ENCODE measurements at regions not wholly inside any gene's neighbourhood (a gene's known extent, or its start where the extent isn't known, plus 50 kb on each side); places are given as distances from the start of the nearest gene placed in this dataset.

- H3K4me1 ChIP-seq, result peaks cover 9% of the 10 kb centered on the region
- H3K27me3 ChIP-seq (ENCODE audit: low read depth), result no peaks in the 10 kb centered on the region
- in situ Hi-C loops (cut with MboI; ENCODE audit: low sequenced_read_pairs), result loop anchor here (25.0 kb wide), 3 partner anchors 901 to 1701 kb away; no protein-coding TSS in a partner anchor
- no peak for DNase-seq (ENCODE audit: low spot score in 2 of 2)
- H3K36me3 ChIP-seq (replicated peaks), result no peaks in the 10 kb centered on the region
- H3K4me3 ChIP-seq, result no peak overlapping the region
- no peaks in the 10 kb centered on the region for H3K9me3 ChIP-seq
Measured at GRCh38 chr1:165063181-165063965, 293.1 kb downstream of the LMX1A start.

- in situ Hi-C loops (cut with MboI; ENCODE audit: low sequenced_read_pairs), result loop anchor here (25.0 kb wide), 3 partner anchors 900 to 1700 kb away; no protein-coding TSS in a partner anchor
- no peak for DNase-seq (ENCODE audit: low spot score in 2 of 2)
- Histone ChIP-seq H3K4me1 (peaks cover 9% of the 10 kb centered on the region), H3K36me3 (replicated peaks) (no peaks in the 10 kb centered on the region), H3K4me3 (no peak overlapping the region), H3K27me3 (ENCODE audit: low read depth) (no peaks in the 10 kb centered on the region), H3K9me3 (no peaks in the 10 kb centered on the region)
Measured at GRCh38 chr1:165062346-165062745, 294.2 kb downstream of the LMX1A start.

GRCh38 chr1:165060285-165060793 is 296.2 kb downstream of the LMX1A start:
- DNase-seq (ENCODE audit: low spot score in 2 of 2), result no peak
- no peaks in the 10 kb centered on the region for H3K36me3 ChIP-seq (replicated peaks)
- in situ Hi-C loops (cut with MboI; ENCODE audit: low sequenced_read_pairs), result loop anchor here (25.0 kb wide), 3 partner anchors 898 to 1698 kb away; no protein-coding TSS in a partner anchor
- no peaks in the 10 kb centered on the region for H3K27me3 ChIP-seq (ENCODE audit: low read depth)
- H3K9me3 ChIP-seq, result no peaks in the 10 kb centered on the region
- H3K4me1 ChIP-seq, result peaks cover 9% of the 10 kb centered on the region
- H3K4me3 ChIP-seq, result no peak overlapping the region

GRCh38 chr1:165057956-165058355 is 298.6 kb downstream of the LMX1A start:
- Histone ChIP-seq H3K4me3 (no peak overlapping the region), H3K4me1 (peaks cover 11% of the 10 kb centered on the region), H3K36me3 (replicated peaks) (no peaks in the 10 kb centered on the region), H3K9me3 (no peaks in the 10 kb centered on the region), H3K27me3 (ENCODE audit: low read depth) (no peaks in the 10 kb centered on the region)
- in situ Hi-C loops (cut with MboI; ENCODE audit: low sequenced_read_pairs), result loop anchor here (25.0 kb wide), 3 partner anchors 896 to 1696 kb away; no protein-coding TSS in a partner anchor
- no peak for DNase-seq (ENCODE audit: low spot score in 2 of 2)

- in situ Hi-C loops (cut with MboI; ENCODE audit: low sequenced_read_pairs), result loop anchor here (25.0 kb wide), 3 partner anchors 895 to 1695 kb away; no protein-coding TSS in a partner anchor
- Histone ChIP-seq H3K27me3 (ENCODE audit: low read depth) (no peaks in the 10 kb centered on the region), H3K4me3 (no peak overlapping the region), H3K4me1 (peaks cover 15% of the 10 kb centered on the region), H3K9me3 (no peaks in the 10 kb centered on the region), H3K36me3 (replicated peaks) (no peaks in the 10 kb centered on the region)
- DNase-seq (ENCODE audit: low spot score in 2 of 2), result no peak
Measured at GRCh38 chr1:165056914-165057313, 299.6 kb downstream of the LMX1A start.

- H3K4me1 ChIP-seq, result peaks cover 15% of the 10 kb centered on the region
- no peaks in the 10 kb centered on the region for H3K36me3 ChIP-seq (replicated peaks)
- H3K27me3 ChIP-seq (ENCODE audit: low read depth), result no peaks in the 10 kb centered on the region
- H3K9me3 ChIP-seq, result no peaks in the 10 kb centered on the region
- DNase-seq (ENCODE audit: low spot score in 2 of 2), result no peak
- H3K4me3 ChIP-seq, result no peak overlapping the region
- in situ Hi-C loops (cut with MboI; ENCODE audit: low sequenced_read_pairs), result loop anchor here (25.0 kb wide), 3 partner anchors 893 to 1693 kb away; no protein-coding TSS in a partner anchor
Measured at GRCh38 chr1:165055581-165055980, 300.9 kb downstream of the LMX1A start.

GRCh38 chr1:165054627-165055026 is 301.9 kb downstream of the LMX1A start:
- in situ Hi-C loops (cut with MboI; ENCODE audit: low sequenced_read_pairs), result loop anchor here (25.0 kb wide), 3 partner anchors 892 to 1692 kb away; no protein-coding TSS in a partner anchor
- no peak for DNase-seq (ENCODE audit: low spot score in 2 of 2)

GRCh38 chr1:165053351-165053750 is 303.2 kb downstream of the LMX1A start:
- H3K27me3 ChIP-seq (ENCODE audit: low read depth), result no peaks in the 10 kb centered on the region
- peaks cover 16% of the 10 kb centered on the region for H3K4me1 ChIP-seq
- no peaks in the 10 kb centered on the region for H3K36me3 ChIP-seq (replicated peaks)
- in situ Hi-C loops (cut with MboI; ENCODE audit: low sequenced_read_pairs), result loop anchor here (25.0 kb wide), 3 partner anchors 891 to 1691 kb away; no protein-coding TSS in a partner anchor
- no peaks in the 10 kb centered on the region for H3K9me3 ChIP-seq
- no peak overlapping the region for H3K4me3 ChIP-seq
- DNase-seq (ENCODE audit: low spot score in 2 of 2), result no peak

More at GRCh38 chr1:165054627-165055026, 301.9 kb downstream of the LMX1A start:
- Histone ChIP-seq H3K9me3 (no peaks in the 10 kb centered on the region), H3K36me3 (replicated peaks) (no peaks in the 10 kb centered on the region), H3K4me1 (peaks cover 15% of the 10 kb centered on the region), H3K27me3 (ENCODE audit: low read depth) (no peaks in the 10 kb centered on the region), H3K4me3 (no peak overlapping the region)

GRCh38 chr1:165052936-165053335 is 303.6 kb downstream of the LMX1A start:
- in situ Hi-C loops (cut with MboI; ENCODE audit: low sequenced_read_pairs), result loop anchor here (25.0 kb wide), 3 partner anchors 891 to 1691 kb away; no protein-coding TSS in a partner anchor
- Histone ChIP-seq H3K27me3 (ENCODE audit: low read depth) (no peaks in the 10 kb centered on the region), H3K4me1 (peaks cover 20% of the 10 kb centered on the region), H3K9me3 (no peaks in the 10 kb centered on the region), H3K4me3 (no peak overlapping the region), H3K36me3 (replicated peaks) (no peaks in the 10 kb centered on the region)
- no peak for DNase-seq (ENCODE audit: low spot score in 2 of 2)

- Histone ChIP-seq H3K27me3 (ENCODE audit: low read depth) (no peaks in the 10 kb centered on the region), H3K4me1 (peaks cover 26% of the 10 kb centered on the region), H3K4me3 (no peak overlapping the region), H3K36me3 (replicated peaks) (no peaks in the 10 kb centered on the region), H3K9me3 (no peaks in the 10 kb centered on the region)
- DNase-seq (ENCODE audit: low spot score in 2 of 2), result no peak
- in situ Hi-C loops (cut with MboI; ENCODE audit: low sequenced_read_pairs), result loop anchor here (25.0 kb wide), 3 partner anchors 890 to 1690 kb away; no protein-coding TSS in a partner anchor
Measured at GRCh38 chr1:165052431-165052830, 304.1 kb downstream of the LMX1A start.

GRCh38 chr1:165050246-165050645 is 306.3 kb downstream of the LMX1A start:
- no peak for DNase-seq (ENCODE audit: low spot score in 2 of 2)
- no peaks in the 10 kb centered on the region for H3K27me3 ChIP-seq (ENCODE audit: low read depth)
- in situ Hi-C loops (cut with MboI; ENCODE audit: low sequenced_read_pairs), result loop anchor here (25.0 kb wide), 3 partner anchors 888 to 1688 kb away; no protein-coding TSS in a partner anchor

GRCh38 chr1:165047994-165048393 is 308.5 kb downstream of the LMX1A start:
- Histone ChIP-seq H3K27me3 (ENCODE audit: low read depth) (no peaks in the 10 kb centered on the region), H3K9me3 (no peaks in the 10 kb centered on the region), H3K4me3 (no peak overlapping the region), H3K36me3 (replicated peaks) (no peaks in the 10 kb centered on the region), H3K4me1 (peaks cover 21% of the 10 kb centered on the region)
- DNase-seq (ENCODE audit: low spot score in 2 of 2), result no peak
- in situ Hi-C loops (cut with MboI; ENCODE audit: low sequenced_read_pairs), result no loop called here

More at GRCh38 chr1:165050246-165050645, 306.3 kb downstream of the LMX1A start:
- Histone ChIP-seq H3K36me3 (replicated peaks) (no peaks in the 10 kb centered on the region), H3K4me1 (peaks cover 29% of the 10 kb centered on the region), H3K9me3 (no peaks in the 10 kb centered on the region), H3K4me3 (no peak overlapping the region)

GRCh38 chr1:165045902-165046301 is 310.6 kb downstream of the LMX1A start:
- H3K9me3 ChIP-seq, result no peaks in the 10 kb centered on the region
- no peaks in the 10 kb centered on the region for H3K36me3 ChIP-seq (replicated peaks)
- H3K4me3 ChIP-seq, result no peak overlapping the region
- in situ Hi-C loops (cut with MboI; ENCODE audit: low sequenced_read_pairs), result no loop called here
- DNase-seq (ENCODE audit: low spot score in 2 of 2), result no peak
- H3K27me3 ChIP-seq (ENCODE audit: low read depth), result no peaks in the 10 kb centered on the region
- H3K4me1 ChIP-seq, result peaks cover 27% of the 10 kb centered on the region

- Histone ChIP-seq H3K36me3 (replicated peaks) (no peaks in the 10 kb centered on the region), H3K4me1 (peaks cover 20% of the 10 kb centered on the region), H3K27me3 (ENCODE audit: low read depth) (no peaks in the 10 kb centered on the region), H3K9me3 (no peaks in the 10 kb centered on the region), H3K4me3 (no peak overlapping the region)
- DNase-seq (ENCODE audit: low spot score in 2 of 2), result peak; percentile 56 to 93
- in situ Hi-C loops (cut with MboI; ENCODE audit: low sequenced_read_pairs), result no loop called here
Measured at GRCh38 chr1:165040641-165041040, 315.9 kb downstream of the LMX1A start.

All from HAP-1 (cell line).